ENCODE measurements at regions not wholly inside any gene's neighbourhood (a gene's known extent, or its start where the extent isn't known, plus 50 kb on each side); places are given as distances from the start of the nearest gene placed in this dataset.

GRCh38 chr2:59851836-59852475, 701.5 kb downstream of the BCL11A start:
- DNase-seq (no peak), ATAC-seq (ENCODE audit: low read depth) (no peak)
- no peaks in the 10 kb centered on the region for H3K27me3 ChIP-seq (replicated peaks in 1 of 4; ENCODE audit: control extremely low read depth in 1 of 4, control insufficient read depth in 3 of 4, insufficient read depth in 4 of 4, low read length in 3 of 4)
- no peak overlapping the region for H2AFZ ChIP-seq (ENCODE audit: insufficient read depth, low read depth, low read length, poor library complexity, severe bottlenecking)
- H4K20me1 ChIP-seq (ENCODE audit: control insufficient read depth, insufficient read depth, low read length, poor library complexity, severe bottlenecking), result no peaks in the 10 kb centered on the region
- H3K36me3 ChIP-seq (replicated peaks in 1 of 2; ENCODE audit: control extremely low read depth in 1 of 2, control insufficient read depth in 1 of 2, extremely low read depth in 1 of 2, insufficient read depth in 2 of 2, low read length in 1 of 2), result no peaks in the 10 kb centered on the region
- Mint-ChIP-seq H3K4me3 (no peak overlapping the region), H3K27me3 (no peaks in the 10 kb centered on the region), H3K9me3 (ENCODE audit: insufficient read depth) (no peaks in the 10 kb centered on the region), H3K27ac (no peak overlapping the region), H3K4me1 (peaks cover 4% of the 10 kb centered on the region)
- no peak overlapping the region for H3K9ac ChIP-seq (ENCODE audit: low read length)
- ChIA-PET POLR2A (no interaction called here), CTCF (interaction anchor here (0.6 kb wide), 1 partner anchor 741 kb away, joined by 3 read pairs; no protein-coding TSS in a partner anchor)
- no peaks in the 10 kb centered on the region for H3K4me1 ChIP-seq (ENCODE audit: control insufficient read depth in 2 of 2, insufficient read depth in 2 of 2, low read length in 2 of 2)
- no peak overlapping the region for H3K27ac ChIP-seq (ENCODE audit: low read length in 2 of 2)
- no peak overlapping the region for H3K4me2 ChIP-seq (replicated peaks; ENCODE audit: low read depth, low read length, poor library complexity, severe bottlenecking)
- intact Hi-C loops (cut with micrococcal nuclease), result no loop called here
- TF ChIP-seq CTCF (IDR thresholded peaks at IDR 0.05) (no peak), EZH2 (IDR thresholded peaks at IDR 0.05; ENCODE audit: borderline replicate concordance, insufficient read depth, low read depth, low read length, poor library complexity, severe bottlenecking) (no peak)
- no peaks in the 10 kb centered on the region for H3K9me3 ChIP-seq (ENCODE audit: control extremely low read depth in 1 of 3, control insufficient read depth in 2 of 3, insufficient read depth in 1 of 3, low read length in 2 of 3)
- H3K4me3 ChIP-seq (ENCODE audit: control extremely low read depth in 1 of 5, extremely low read depth in 1 of 5, insufficient read depth in 1 of 5, low read depth in 2 of 5, low read length in 4 of 5), result no peak overlapping the region
- H3K79me2 ChIP-seq (ENCODE audit: control insufficient read depth, insufficient read depth, low read length), result no peaks in the 10 kb centered on the region

- WGBS (ENCODE audit: insufficient coverage), result 82% methylated on average over 4 of the region's 6 CpGs
- H3K9me3 ChIP-seq (ENCODE audit: control extremely low read depth in 1 of 3, control insufficient read depth in 2 of 3, insufficient read depth in 1 of 3, low read length in 2 of 3), result no peaks in the 10 kb centered on the region
- TF ChIP-seq CTCF (IDR thresholded peaks at IDR 0.05), result no peak
- no peak for TF ChIP-seq EZH2 (IDR thresholded peaks at IDR 0.05; ENCODE audit: borderline replicate concordance, insufficient read depth, low read depth, low read length, poor library complexity, severe bottlenecking)
- no peak overlapping the region for H3K4me2 ChIP-seq (replicated peaks; ENCODE audit: low read depth, low read length, poor library complexity, severe bottlenecking)
- Mint-ChIP-seq H3K27ac (no peak overlapping the region), H3K4me1 (peaks cover 4% of the 10 kb centered on the region), H3K4me3 (no peak overlapping the region), H3K9me3 (ENCODE audit: insufficient read depth) (no peaks in the 10 kb centered on the region), H3K27me3 (no peaks in the 10 kb centered on the region)
- H3K27me3 ChIP-seq (replicated peaks in 1 of 4; ENCODE audit: control extremely low read depth in 1 of 4, control insufficient read depth in 3 of 4, insufficient read depth in 4 of 4, low read length in 3 of 4), result no peaks in the 10 kb centered on the region
- no peaks in the 10 kb centered on the region for H3K79me2 ChIP-seq (ENCODE audit: control insufficient read depth, insufficient read depth, low read length)
- no peaks in the 10 kb centered on the region for H3K36me3 ChIP-seq (replicated peaks in 1 of 2; ENCODE audit: control extremely low read depth in 1 of 2, control insufficient read depth in 1 of 2, extremely low read depth in 1 of 2, insufficient read depth in 2 of 2, low read length in 1 of 2)
- POLR2A ChIA-PET, result no interaction called here
- intact Hi-C loops (cut with micrococcal nuclease), result no loop called here
- DNase-seq (peak; percentile 7), ATAC-seq (ENCODE audit: low read depth) (no peak)
- no peak overlapping the region for H3K9ac ChIP-seq (ENCODE audit: low read length)
- no peaks in the 10 kb centered on the region for H4K20me1 ChIP-seq (ENCODE audit: control insufficient read depth, insufficient read depth, low read length, poor library complexity, severe bottlenecking)
- no peak overlapping the region for H3K4me3 ChIP-seq (ENCODE audit: control extremely low read depth in 1 of 5, extremely low read depth in 1 of 5, insufficient read depth in 1 of 5, low read depth in 2 of 5, low read length in 4 of 5)
- no peaks in the 10 kb centered on the region for H3K4me1 ChIP-seq (ENCODE audit: control insufficient read depth in 2 of 2, insufficient read depth in 2 of 2, low read length in 2 of 2)
- CTCF ChIA-PET, result no interaction called here
- no peak overlapping the region for H3K27ac ChIP-seq (ENCODE audit: low read length in 2 of 2)
- no peak overlapping the region for H2AFZ ChIP-seq (ENCODE audit: insufficient read depth, low read depth, low read length, poor library complexity, severe bottlenecking)
Measured at GRCh38 chr2:59850554-59850953, 702.9 kb downstream of the BCL11A start.
